T-helper 22 cell (primary cell): ENCODE measurements at regions not wholly inside any gene's neighbourhood (a gene's known extent, or its start where the extent isn't known, plus 50 kb on each side); places are given as distances from the start of the nearest gene placed in this dataset.

Source experiments
- DNase-seq: peaks from one replicate; pipeline ENCODE4 v3.0.0-alpha.2; 2020; ENCODE audit warnings: low read depth

DNA sequence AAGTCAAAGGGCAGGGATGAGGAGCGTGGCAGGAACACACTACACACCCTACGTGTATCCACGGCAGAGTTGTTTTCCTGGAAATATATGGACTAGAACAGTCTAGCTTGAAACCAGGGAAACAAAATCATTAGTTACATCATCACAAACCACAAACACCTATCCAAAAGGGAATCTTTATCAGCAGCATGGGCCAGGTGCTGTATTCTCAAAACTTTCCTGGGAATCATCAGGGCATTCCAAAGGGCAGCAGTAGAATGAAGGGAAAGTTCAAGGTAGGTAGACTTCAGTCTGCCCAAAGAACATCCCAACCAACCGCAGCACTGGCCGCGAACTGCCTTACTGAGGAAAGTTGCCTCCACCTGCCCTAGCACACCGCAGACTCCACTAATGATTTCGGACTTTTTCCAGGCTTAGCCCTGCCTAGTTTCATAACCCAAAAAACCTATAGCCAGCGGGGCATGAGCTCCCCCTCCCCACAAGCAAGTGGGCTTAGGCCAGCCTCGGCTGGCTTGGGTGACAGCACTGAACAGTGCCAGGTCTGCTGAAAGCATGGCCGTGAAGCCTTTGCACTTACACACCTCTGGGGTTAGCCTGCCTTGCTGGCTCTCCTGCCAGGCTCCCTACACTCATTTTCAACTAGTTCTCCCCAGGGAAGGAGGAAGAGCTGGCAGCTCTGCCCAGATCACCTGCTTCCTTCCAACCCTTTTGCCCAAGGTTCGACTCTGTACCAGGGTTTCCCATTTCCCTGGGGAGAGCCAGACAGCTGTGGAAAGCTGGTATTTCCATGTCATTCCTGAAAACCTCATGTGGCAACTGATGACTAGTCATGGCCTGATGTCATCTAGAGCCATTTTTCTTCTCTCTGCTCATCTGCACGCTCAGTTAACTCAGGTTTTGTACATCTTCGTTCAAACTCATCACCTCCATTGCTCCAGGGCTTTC, 77.3 kb upstream of the UBAC2 start:
- no peak for DNase-seq

DNA sequence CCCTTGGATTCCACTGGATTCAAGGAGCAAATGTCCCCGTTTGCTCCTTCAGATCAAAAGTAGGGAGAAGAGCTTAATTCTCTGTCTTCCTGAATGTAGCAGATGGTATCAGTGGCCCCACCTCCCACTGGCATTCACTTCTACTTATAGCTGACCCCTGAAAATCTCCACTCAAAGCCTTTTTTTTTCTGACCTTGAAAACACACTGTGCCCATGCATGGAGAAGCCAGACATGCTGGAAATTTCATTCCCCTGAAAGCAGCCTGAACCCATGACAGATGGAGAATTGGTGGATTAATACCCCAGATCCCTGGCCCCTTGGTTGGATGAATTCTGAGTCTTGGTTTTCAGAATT, 76.6 kb upstream of the UBAC2 start:
- no peak for DNase-seq

DNA sequence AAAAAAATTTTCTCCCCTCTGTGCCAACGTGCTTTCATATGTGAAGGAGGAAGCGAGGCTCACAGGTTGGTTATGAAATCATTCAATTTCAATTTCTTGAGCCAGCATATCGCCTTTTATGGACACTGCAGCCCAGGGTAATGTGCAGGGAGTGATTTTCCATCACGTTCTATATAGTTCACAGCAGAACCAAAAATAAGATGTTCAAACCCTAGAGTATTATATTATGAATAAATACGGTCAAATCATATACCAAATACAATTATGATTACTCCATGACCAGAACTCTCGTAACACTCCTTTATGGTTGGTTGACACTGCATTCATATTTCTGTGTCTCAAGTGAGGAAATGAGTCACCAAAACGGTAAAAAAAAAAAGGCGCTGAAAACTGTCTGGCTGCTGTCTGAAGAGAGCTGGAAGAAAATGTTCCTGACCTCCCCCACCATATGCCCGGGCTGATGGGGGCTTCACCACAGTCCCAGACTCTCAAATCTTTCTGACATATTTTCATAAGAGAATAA, 75.8 kb upstream of the UBAC2 start:
- DNase-seq: no peak

DNA sequence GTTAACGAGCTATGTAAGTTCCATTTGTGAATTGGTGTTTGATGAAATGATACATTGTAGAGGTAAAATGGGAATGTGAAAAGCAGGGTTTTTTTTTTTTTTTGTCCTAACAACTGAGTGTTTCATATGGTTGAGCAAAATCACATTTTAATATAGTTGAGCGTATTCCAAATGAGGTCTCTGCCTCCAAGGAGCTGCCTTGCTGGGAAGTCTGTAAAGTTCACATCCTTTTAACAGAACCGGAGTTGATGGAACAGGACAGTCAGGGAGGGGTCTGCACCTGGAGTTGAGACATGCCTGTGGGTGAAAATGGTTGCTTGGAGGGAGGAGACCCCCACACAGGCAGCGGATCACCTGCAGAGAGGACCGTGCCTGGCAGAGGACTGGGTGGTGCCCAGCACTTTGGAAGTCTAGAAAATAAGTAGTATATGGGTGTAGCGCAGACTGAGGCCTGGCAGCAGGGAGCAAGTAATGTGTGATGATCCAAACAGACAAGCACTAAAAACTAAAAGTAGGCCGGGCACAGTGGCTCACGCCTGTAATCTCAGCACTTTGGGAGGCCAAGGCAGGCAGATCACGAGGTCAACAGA, 75.2 kb upstream of the UBAC2 start:
- DNase-seq: no peak

DNA sequence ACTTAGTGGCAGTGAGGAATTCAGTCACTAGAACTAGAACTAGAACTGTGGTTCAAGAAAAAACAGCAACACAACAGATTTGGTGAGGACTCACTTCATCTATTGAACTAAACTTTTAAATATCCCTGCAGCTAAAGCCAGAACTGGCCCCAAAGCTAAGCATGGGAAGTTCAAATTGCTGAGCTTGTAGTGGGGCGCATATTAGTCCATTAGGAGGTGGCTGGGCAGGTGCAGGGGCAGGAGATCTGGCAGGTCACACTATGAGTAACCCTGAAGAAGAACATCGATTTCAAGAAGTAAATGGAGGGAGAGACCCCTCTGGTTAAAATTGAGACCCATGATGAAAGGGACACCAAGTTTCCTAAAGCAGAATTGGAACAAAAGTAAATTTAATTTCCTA, 73.8 kb upstream of the UBAC2 start:
- DNase-seq: no peak

DNA sequence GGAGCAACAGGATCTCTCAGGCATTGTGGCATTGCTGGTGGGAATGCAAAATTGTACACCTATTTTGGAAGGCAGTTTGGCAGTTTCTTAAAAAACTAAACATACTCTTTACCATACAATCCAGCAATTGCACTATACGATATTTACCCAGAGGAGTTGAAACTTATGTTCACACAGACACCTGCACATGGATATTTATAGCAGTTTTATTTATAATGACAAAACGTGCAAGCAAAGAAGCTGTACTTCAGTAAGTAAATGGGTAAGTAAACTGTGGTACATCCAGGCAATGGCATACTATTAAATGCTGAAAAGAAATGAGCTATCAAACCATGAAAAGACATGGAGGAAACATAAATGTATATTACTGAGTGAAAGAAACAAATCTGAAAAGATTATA, 71.6 kb upstream of the UBAC2 start:
- DNase-seq: no peak

DNA sequence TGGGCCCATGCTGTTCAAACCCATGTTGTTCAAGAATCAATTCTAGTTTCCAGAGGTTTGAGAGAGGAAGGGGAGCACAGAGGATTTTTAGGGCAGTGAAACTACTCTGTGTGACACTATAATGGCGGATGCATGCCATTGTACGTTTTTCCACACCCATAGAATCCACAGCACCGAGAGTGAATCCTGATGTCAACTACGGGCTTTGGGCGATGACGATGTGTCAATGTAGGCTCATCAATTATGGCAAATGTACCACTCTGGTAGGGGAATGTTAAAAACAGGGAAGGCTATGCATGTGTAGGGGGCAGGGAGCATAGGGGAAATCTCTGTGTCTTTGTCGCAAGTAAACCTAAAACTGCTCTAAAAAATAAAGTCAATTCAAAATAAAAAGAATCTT, 70.7 kb upstream of the UBAC2 start:
- DNase-seq: no peak

DNA sequence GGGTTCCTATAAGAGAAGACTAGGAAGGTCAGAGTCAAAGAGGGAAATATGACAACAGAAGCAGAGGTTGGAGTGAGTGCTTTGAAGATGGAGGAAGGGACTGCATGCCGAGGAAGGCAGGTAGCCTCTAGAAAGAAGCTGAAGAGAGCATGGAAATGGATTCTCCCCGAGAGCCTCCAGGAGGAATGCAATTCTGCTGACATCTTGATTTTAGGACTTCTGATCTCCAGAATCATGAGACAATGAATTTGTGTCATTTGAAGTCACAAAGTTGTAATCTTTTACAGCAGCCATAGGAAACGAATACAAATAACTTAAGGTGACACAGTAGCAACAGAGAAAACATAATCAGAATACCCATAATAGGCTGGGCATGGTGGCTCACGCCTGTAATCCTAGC, 69.2 kb upstream of the UBAC2 start:
- no peak for DNase-seq

DNA sequence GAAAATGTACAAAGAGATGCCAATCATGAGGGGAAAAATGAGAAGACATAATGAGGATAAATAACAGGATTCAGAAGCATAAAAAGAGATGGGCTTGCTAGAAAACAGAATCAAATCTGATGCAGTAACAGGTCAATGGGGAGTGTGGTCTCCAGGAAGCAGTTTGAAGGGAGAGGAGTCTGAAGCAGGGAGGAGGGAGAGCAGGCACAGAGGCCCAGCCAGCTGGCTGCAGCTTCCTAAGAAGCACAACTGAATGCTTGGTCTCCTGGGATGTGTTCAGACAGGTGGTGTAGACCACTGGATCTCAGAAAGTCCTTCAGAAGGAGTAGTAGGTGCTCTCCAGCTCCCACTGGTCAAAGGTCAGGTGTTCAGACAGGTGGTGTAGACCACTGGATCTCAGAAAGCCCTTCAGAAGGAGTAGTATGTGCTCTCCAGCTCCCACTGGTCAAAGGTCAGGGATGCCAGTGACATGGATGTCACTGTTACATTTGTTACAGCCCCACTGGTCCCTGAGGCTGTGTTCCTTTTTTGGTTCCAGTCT, 68.3 kb upstream of the UBAC2 start:
- no peak for DNase-seq

DNA sequence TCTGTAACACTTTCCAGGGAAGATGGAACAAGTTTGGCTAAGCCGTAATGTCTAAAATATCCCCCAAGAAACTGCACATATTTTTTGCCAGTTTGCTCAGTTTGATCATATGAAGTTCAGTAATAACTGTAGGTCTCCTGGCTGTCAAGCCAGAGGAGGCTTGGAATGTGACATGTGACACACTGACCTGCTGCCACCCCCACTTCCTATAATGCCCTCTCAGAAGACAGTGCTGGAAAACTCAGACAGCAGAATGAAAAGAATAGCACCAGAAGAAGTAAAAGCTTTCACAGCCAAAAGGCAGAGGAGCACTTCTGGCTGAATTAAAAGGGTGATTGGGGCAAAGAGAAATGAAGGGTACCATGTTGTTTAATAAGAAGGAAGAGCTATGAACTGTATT, 67.4 kb upstream of the UBAC2 start:
- no peak for DNase-seq

DNA sequence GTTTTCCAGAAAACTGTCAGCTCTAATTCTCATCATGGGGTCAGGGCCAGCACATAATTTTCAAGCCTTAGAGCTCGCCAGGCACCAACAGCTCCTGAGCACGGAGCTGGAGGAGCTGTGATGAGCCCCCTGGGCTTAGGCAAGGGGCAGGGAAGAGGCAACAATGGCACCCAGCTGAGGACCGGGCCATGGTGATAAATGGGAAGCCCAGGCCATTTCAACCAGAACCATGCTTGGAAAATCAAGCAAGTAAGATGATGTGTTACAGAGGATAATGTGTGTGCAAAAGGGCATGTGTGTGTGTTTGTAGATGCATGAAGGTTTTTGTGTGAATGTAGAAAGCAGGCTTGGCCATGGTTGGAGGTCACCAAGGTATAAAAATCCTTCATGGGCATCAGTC, 66.8 kb upstream of the UBAC2 start:
- no peak for DNase-seq

DNA sequence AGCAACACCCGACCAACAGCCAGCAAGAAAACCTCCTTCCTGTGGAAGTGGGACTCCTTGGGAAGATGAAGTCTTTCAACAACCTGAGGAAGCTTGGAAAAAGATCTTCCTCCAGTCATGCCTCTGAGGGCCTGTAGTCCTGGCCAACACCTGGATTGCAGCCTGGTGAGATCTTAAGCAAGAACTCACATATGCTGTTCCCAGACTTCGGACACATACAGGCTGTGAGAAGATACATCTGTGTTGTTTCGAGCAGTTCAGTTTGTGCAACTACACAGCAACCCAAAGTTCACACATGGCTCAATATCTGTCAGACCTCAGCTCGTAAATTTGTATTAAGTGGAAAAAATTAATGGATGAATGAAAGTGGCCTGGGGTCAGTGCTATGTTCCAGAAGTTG, 65.1 kb upstream of the UBAC2 start:
- DNase-seq: no peak

DNA sequence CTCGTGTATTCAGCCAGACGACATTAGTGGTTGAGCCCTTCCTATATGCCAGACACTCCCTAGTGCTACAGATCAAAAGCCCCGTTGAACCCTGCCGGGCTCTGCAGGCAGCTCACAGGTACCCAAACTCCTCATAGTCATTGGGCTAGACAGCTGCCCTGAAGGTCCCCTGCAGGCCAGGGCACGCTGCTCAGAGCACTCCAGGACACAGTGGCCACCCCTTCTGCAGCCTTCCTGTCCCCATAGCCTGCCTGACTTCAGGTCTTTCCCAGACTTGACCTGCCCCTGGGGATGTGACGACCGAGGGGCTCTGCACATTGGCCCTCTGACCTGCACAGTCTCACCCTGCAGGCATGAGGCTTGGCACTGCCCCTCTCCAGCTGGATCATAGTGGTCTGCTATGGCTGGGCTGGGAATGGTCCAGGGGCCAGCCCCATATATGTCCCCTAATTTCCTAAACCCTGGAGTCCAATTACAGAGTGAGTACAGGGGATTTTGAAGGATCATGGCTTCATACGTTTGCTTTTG, 64.2 kb upstream of the UBAC2 start:
- no peak for DNase-seq

DNA sequence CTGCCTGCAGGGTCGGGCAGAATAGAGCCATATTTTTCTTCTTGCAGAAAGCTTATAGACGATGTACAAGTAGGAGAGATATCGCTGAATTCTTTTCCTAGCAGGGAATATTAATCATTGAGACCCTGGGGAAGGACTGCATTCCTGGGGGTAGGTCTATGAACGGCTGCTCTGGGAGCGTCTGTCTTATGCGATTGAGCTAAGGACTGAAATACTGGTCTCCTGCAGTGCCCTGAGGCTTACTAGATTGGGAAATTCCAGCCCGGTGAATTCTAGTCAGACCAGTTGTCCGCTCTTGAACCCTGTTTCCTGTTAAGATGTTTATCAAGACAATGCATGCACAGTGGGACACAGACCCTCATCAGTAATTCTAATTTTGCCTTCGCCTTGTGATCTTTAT, 59.8 kb upstream of the UBAC2 start:
- no peak for DNase-seq

DNA sequence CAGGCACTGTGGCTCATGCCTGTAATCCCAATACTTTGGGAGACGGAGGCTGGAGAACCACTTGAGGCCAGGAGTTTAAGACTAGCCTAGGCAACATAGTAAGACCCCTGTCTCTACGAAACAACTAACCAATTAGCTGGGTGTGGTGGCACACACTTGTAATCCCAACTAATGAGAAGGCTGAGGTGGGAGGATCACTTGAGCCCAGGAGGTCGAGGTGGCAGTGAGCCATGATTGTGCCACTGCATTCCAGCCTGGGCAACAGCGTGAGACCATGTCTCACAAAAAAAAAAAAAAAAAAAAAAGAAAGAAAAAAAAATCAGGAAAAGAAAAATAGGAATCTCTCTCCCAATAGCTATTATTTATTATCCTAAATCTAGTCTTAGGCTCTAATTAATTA, 56.8 kb upstream of the UBAC2 start:
- no peak for DNase-seq

DNA sequence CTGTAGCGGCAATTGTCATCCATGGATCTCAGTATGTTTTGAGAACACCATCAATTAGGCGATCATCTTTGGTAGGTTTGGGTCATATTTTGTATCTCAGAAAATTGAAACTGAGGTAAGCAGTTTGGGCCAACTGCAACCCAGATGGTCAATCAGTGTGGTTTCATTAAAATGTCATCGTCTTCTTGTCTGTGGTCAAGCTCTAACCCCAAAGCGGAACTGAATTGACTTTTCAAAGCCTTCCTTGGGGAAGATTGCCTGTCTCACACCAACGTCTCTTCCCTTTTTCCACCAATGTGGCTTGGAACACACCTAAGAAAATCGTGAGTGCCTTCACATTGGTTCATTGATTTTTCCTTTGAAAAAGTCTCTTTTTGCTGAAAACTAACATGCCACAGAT, 56.3 kb upstream of the UBAC2 start:
- DNase-seq: no peak

DNA sequence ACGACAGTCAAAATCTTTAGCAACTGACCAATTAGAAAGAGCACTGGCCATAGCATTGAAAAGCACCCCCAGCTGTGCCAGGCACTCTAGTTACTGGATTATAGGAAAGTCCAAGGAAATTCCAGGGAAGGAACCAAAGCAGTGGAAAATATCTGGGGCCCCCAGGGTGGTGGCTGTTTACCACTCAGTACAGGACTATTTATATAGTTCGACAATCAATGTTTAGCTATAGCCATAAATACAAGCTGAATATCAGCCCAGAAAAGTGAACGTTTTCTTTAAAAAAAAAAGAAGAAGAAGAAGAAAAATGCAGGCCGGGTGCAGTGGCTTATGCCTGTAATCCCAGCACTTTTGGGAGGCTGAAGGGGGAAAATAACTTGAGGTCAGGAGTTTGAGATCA, 55.2 kb upstream of the UBAC2 start:
- no peak for DNase-seq

DNA sequence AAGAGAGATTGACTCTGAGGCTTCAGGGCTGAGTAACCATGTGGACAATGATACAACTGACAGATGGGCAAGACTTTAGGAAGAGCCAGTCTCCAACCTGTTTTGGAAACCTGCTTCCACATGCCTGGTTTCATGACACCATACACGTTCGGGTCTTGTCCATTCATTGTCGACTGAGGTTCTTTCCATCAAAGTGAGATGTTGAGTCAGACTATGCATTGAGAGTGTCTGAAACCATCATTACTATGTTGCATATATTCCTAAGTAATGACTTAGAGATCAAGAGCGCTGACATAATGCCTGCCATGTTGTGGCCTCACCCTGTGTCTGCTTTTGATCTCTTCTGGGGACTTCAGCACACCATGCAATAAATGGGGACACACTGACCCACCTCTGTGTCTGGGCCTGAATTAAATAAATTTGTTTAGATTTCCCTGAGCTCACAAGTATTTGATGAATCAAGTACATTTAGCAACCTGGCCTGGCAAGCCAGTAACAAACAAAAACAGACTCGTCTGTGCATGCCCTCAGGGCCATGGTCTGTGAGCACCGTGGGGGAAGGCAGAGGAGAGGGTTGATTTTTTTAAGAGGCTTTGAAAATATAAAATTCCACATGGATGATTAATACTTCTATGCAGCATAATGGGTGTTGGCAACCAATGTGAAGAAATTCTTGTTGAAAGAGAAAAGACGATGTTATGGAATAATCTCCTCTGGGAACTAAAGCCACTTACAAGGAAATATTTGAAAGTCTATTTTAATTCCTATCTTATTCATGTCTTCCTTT, 49.9 kb upstream of the UBAC2 start:
- DNase-seq: no peak
